Body of pancreas (tissue), 4 donors: ENCODE measurements at regions not wholly inside any gene's neighbourhood (a gene's known extent, or its start where the extent isn't known, plus 50 kb on each side); places are given as distances from the start of the nearest gene placed in this dataset.

Experiments used
- POLR2A ChIP-seq, 3 donors: fragments of 450-650 bp; IDR thresholded peaks; one replicate each; pipeline ENCODE4 v1.6.1; 2016; ENCODE audit warnings: antibody characterized with exemption in 3 of 3, mild to moderate bottlenecking in 2 of 3
- TF ChIP-seq, protein P1 (sequence below), 7 experiments: fragments of 450-650 bp in 4 of 7; fragments of 200-600 bp in 3 of 7; sonication (generic) in 3 of 7; IDR thresholded peaks; one replicate each; pipeline ENCODE4 v1.5.1; 2016 to 2019; ENCODE audit warnings: antibody characterized with exemption in 7 of 7

DNA sequence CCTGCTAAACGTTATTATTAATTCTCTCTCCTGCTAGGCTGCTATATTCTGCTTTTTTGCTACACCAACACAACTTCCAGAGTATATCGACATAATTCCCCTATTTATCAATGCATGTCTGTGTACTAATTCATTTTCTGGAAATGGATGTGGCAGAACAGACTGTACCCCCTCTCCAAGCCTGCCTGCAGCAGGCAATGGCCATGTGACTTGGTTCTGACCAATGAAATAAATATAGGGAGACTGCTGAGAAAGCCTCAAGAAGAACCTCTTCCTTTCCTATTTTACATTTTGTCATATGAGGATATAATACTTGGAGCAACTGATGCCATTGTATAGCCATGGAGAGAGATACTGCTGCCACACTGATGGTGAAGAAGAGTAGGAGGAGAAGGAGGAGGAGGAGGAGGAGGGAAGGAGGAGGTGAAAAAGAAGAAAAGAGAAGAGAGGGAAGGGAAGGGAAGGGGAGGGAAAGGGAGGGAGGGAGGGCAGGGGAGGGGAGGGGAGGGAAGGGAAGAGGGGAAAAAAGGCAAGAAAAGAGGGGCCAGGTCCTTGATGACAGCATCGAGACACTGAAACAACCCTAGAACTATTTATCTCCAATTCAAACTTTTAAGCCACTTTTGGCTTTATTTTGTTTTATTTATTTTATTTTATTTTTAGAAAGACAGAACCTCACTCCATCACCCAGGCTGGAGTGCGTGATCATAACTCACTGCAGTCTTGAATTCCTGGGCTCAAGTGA is 57.0 kb upstream of the SPP1 start:
- TF ChIP-seq POLR2A (IDR thresholded peaks at IDR 0.05) = no peak
- TF ChIP-seq, protein P1, sequence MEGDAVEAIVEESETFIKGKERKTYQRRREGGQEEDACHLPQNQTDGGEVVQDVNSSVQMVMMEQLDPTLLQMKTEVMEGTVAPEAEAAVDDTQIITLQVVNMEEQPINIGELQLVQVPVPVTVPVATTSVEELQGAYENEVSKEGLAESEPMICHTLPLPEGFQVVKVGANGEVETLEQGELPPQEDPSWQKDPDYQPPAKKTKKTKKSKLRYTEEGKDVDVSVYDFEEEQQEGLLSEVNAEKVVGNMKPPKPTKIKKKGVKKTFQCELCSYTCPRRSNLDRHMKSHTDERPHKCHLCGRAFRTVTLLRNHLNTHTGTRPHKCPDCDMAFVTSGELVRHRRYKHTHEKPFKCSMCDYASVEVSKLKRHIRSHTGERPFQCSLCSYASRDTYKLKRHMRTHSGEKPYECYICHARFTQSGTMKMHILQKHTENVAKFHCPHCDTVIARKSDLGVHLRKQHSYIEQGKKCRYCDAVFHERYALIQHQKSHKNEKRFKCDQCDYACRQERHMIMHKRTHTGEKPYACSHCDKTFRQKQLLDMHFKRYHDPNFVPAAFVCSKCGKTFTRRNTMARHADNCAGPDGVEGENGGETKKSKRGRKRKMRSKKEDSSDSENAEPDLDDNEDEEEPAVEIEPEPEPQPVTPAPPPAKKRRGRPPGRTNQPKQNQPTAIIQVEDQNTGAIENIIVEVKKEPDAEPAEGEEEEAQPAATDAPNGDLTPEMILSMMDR (IDR thresholded peaks at IDR 0.05) = no peak
